Lung (tissue), 11 donors: ENCODE measurements at regions not wholly inside any gene's neighbourhood (a gene's known extent, or its start where the extent isn't known, plus 50 kb on each side); places are given as distances from the start of the nearest gene placed in this dataset.

Experiments
- ATAC-seq: fragments of 200-7000 bp; cut with Tn5 transposase; one replicate; pipeline ENCODE4 v1.9.1; 2020; ENCODE audit warnings: moderate number of reproducible peaks; ENCODE audit not compliant: insufficient read depth, low FRiP score
- DNase-seq, 3 donors: peaks; one replicate each; pipeline ENCODE4 v3.0.0-alpha.2; 2013 to 2017
- H3K27ac ChIP-seq, 2 donors: one replicate each; pipeline ENCODE4 v1.5.1; 2013; ENCODE audit warnings: mild to moderate bottlenecking in 2 of 2, moderate library complexity in 2 of 2, control low read depth in 1 of 2, inconsistent platforms in 1 of 2, low read depth in 1 of 2, low read length in 1 of 2
- H3K27me3 ChIP-seq, 3 donors: one replicate each; pipeline ENCODE4 v1.5.1; 2013; ENCODE audit warnings: low read length in 2 of 3; ENCODE audit not compliant: control insufficient read depth in 3 of 3, insufficient read depth in 3 of 3
- H3K36me3 ChIP-seq, 4 donors: one replicate each; pipeline ENCODE4 v1.5.1; 2013; ENCODE audit warnings: low read length in 4 of 4, mild to moderate bottlenecking in 1 of 4, moderate library complexity in 1 of 4; ENCODE audit not compliant: control insufficient read depth in 4 of 4, insufficient read depth in 4 of 4
- H3K4me1 ChIP-seq, 5 donors: one replicate each; pipeline ENCODE4 v1.5.1; 2013; ENCODE audit warnings: low read length in 5 of 5, mild to moderate bottlenecking in 2 of 5, moderate library complexity in 1 of 5; ENCODE audit not compliant: control insufficient read depth in 5 of 5, insufficient read depth in 5 of 5
- H3K4me3 ChIP-seq: one replicate; pipeline ENCODE4 v1.5.1; 2013; ENCODE audit warnings: mild to moderate bottlenecking, control low read depth, moderate library complexity
- H3K9ac ChIP-seq, 2 donors: one replicate each; pipeline ENCODE4 v1.5.1; 2013; ENCODE audit warnings: low read length in 2 of 2, control low read depth in 1 of 2; ENCODE audit not compliant: insufficient read depth in 1 of 2
- H3K9me3 ChIP-seq, 4 donors: one replicate each; pipeline ENCODE4 v1.5.1; 2013; ENCODE audit warnings: low read length in 3 of 4, mild to moderate bottlenecking in 1 of 4, moderate library complexity in 1 of 4; ENCODE audit not compliant: control insufficient read depth in 4 of 4, insufficient read depth in 3 of 4
- CTCF ChIP-seq: IDR thresholded peaks from 2 replicates; pipeline ENCODE4 v1.5.1; 2012; ENCODE audit warnings: mild to moderate bottlenecking; ENCODE audit errors: control extremely low read depth, extremely low read depth
- WGBS, 2 donors: extraction: QIAGEN DNeasy Blood & Tissue Kit; methylation state at CpG; one replicate each; pipeline ENCODE4 v1.1.7; 2013; 5-methylcytosine and 5-hydroxymethylcytosine counted together
- donor health status: control.
- donor health status: control.
- donor health status: Bipolar disorder and iron deficiency.
- donor health status: healthy.
- donor health status: DM: yes; HTN: yes; CAD: no.

- 57 to 65% methylated on average over 2 of the region's 2 CpGs for WGBS, 2 donors
Observed at GRCh38 chr5:96483878-96484277, 50.8 kb upstream of the PCSK1 start.

GRCh38 chr5:96487859-96488258 lies 54.8 kb upstream of the PCSK1 start:
- ATAC-seq, result no peak
- no peak for DNase-seq
- no peaks in the 10 kb centered on the region for H3K4me1 ChIP-seq
- H3K27me3 ChIP-seq, result no peaks in the 10 kb centered on the region
- H3K27ac ChIP-seq, result no peak overlapping the region
- no peaks in the 10 kb centered on the region for H3K36me3 ChIP-seq
- no peak overlapping the region for H3K4me3 ChIP-seq
- H3K9ac ChIP-seq, result no peak overlapping the region
- TF ChIP-seq CTCF, result no peak
- H3K9me3 ChIP-seq, result no peaks in the 10 kb centered on the region
- WGBS, 2 donors, result 78 to 96% methylated on average over 1 of the region's 1 CpG

More at GRCh38 chr5:96483878-96484277, 50.8 kb upstream of the PCSK1 start:
- DNase-seq (peak; percentile 12 to 64 (median 12)), ATAC-seq (no peak)
- H3K27ac ChIP-seq, result no peak overlapping the region
- no peaks in the 10 kb centered on the region for H3K4me1 ChIP-seq
- H3K36me3 ChIP-seq, result no peaks in the 10 kb centered on the region
- H3K9ac ChIP-seq, result no peak overlapping the region
- H3K27me3 ChIP-seq, result no peaks in the 10 kb centered on the region
- no peak for TF ChIP-seq CTCF
- no peaks in the 10 kb centered on the region for H3K9me3 ChIP-seq
- no peak overlapping the region for H3K4me3 ChIP-seq

- no peak for TF ChIP-seq CTCF
- no peak for DNase-seq
Observed at GRCh38 chr5:96489532-96489931, 56.5 kb upstream of the PCSK1 start.

GRCh38 chr5:96492459-96493047 lies 59.5 kb upstream of the PCSK1 start:
- no peak overlapping the region for H3K4me3 ChIP-seq
- H3K27me3 ChIP-seq, result no peaks in the 10 kb centered on the region
- H3K9ac ChIP-seq, result no peak overlapping the region
- ATAC-seq (no peak), DNase-seq (no peak)
- 70 to 84% methylated on average over 6 of the region's 6 CpGs for WGBS, 2 donors
- no peak for TF ChIP-seq CTCF
- H3K9me3 ChIP-seq, result no peaks in the 10 kb centered on the region
- H3K27ac ChIP-seq, result no peak overlapping the region
- no peaks in the 10 kb centered on the region for H3K4me1 ChIP-seq
- no peaks in the 10 kb centered on the region for H3K36me3 ChIP-seq

More at GRCh38 chr5:96489532-96489931, 56.5 kb upstream of the PCSK1 start:
- H3K4me1 ChIP-seq, result no peaks in the 10 kb centered on the region
- no peaks in the 10 kb centered on the region for H3K9me3 ChIP-seq
- H3K27me3 ChIP-seq, result no peaks in the 10 kb centered on the region
- no peaks in the 10 kb centered on the region for H3K36me3 ChIP-seq
- H3K9ac ChIP-seq, result no peak overlapping the region
- H3K27ac ChIP-seq, result no peak overlapping the region
- WGBS, 2 donors, result 42 to 59% methylated on average over 2 of the region's 2 CpGs
- no peak for ATAC-seq
- H3K4me3 ChIP-seq, result no peak overlapping the region
